Right atrium auricular region (tissue), 2 donors: ENCODE measurements at regions not wholly inside any gene's neighbourhood (a gene's known extent, or its start where the extent isn't known, plus 50 kb on each side); places are given as distances from the start of the nearest gene placed in this dataset.
"Not testable (repeated sequence)": the region's sequence is repeated elsewhere in the genome, so short reads cannot be mapped to it uniquely, and the experiment has no call there.

Experiments used
- DNase-seq: peaks from one replicate; pipeline ENCODE4 v3.0.0-alpha.2; 2019; ENCODE audit warnings: low spot score
- H3K27ac ChIP-seq, 2 donors: fragments of 200-600 bp; sonication (generic); 1 replicate in 1 of 2; 2 replicates in 1 of 2; pipeline ENCODE4 v1.5.1; 2016 to 2019
- H3K27me3 ChIP-seq, 2 donors: fragments of 200-600 bp; sonication (generic); one replicate each; pipeline versions ENCODE4 v1.5.1 to v1.6.0; 2017 to 2019
- H3K36me3 ChIP-seq: fragments of 200-600 bp; sonication (generic); one replicate; pipeline ENCODE4 v1.5.1; 2016
- H3K4me1 ChIP-seq, 2 donors: fragments of 200-600 bp; sonication (generic); one replicate each; pipeline versions ENCODE4 v1.5.1 to v1.6.0; 2017 to 2019
- H3K4me3 ChIP-seq, 2 donors: fragments of 200-600 bp; sonication (generic); 1 replicate in 1 of 2; 2 replicates in 1 of 2; pipeline ENCODE4 v1.5.1; 2017 to 2019; ENCODE audit warnings: mild to moderate bottlenecking in 1 of 2, moderate library complexity in 1 of 2
- H3K9me3 ChIP-seq, 2 donors: fragments of 200-600 bp; sonication (generic); one replicate each; pipeline ENCODE4 v1.5.1; 2019
- TF ChIP-seq, protein P1 (sequence below), 2 donors: fragments of 200-600 bp; sonication (generic); IDR thresholded peaks; one replicate each; pipeline ENCODE4 v1.5.1; 2019; ENCODE audit warnings: antibody characterized with exemption in 2 of 2

DNA sequence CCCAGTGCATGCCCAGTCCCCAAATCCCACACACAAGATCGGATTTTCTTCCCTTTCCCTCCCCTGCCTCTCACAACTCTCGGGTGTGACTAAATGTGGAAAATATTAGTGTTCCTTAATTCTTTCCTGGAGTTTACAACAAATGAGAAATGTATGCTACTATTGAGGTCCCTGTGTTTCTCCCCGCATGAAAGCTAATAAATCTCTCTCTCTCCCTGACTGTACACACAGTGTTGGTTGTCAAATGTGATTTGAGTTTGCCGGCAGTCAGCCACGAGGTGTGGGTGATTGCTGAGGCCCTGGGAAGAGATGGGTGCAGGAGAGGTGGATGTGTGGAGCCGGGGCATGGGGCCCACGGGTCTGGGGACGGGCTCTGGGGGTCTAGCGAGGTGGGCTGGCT lies 161.4 kb upstream of the IQSEC1 start:
- H3K27me3 ChIP-seq: no peaks in the 10 kb centered on the region
- no peaks in the 10 kb centered on the region for H3K9me3 ChIP-seq
- no peaks in the 10 kb centered on the region for H3K4me1 ChIP-seq
- TF ChIP-seq, protein P1, sequence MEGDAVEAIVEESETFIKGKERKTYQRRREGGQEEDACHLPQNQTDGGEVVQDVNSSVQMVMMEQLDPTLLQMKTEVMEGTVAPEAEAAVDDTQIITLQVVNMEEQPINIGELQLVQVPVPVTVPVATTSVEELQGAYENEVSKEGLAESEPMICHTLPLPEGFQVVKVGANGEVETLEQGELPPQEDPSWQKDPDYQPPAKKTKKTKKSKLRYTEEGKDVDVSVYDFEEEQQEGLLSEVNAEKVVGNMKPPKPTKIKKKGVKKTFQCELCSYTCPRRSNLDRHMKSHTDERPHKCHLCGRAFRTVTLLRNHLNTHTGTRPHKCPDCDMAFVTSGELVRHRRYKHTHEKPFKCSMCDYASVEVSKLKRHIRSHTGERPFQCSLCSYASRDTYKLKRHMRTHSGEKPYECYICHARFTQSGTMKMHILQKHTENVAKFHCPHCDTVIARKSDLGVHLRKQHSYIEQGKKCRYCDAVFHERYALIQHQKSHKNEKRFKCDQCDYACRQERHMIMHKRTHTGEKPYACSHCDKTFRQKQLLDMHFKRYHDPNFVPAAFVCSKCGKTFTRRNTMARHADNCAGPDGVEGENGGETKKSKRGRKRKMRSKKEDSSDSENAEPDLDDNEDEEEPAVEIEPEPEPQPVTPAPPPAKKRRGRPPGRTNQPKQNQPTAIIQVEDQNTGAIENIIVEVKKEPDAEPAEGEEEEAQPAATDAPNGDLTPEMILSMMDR (IDR thresholded peaks at IDR 0.05): no peak
- H3K27ac ChIP-seq: no peak overlapping the region
- H3K36me3 ChIP-seq: no peaks in the 10 kb centered on the region
- no peak overlapping the region for H3K4me3 ChIP-seq
- DNase-seq: no peak

- DNase-seq: no peak
- H3K27me3 ChIP-seq: no peaks in the 10 kb centered on the region
- TF ChIP-seq, protein P1 (IDR thresholded peaks at IDR 0.05): no peak
Observed at GRCh38 chr3:13233487-13234485, 160.6 kb upstream of the IQSEC1 start.

DNA sequence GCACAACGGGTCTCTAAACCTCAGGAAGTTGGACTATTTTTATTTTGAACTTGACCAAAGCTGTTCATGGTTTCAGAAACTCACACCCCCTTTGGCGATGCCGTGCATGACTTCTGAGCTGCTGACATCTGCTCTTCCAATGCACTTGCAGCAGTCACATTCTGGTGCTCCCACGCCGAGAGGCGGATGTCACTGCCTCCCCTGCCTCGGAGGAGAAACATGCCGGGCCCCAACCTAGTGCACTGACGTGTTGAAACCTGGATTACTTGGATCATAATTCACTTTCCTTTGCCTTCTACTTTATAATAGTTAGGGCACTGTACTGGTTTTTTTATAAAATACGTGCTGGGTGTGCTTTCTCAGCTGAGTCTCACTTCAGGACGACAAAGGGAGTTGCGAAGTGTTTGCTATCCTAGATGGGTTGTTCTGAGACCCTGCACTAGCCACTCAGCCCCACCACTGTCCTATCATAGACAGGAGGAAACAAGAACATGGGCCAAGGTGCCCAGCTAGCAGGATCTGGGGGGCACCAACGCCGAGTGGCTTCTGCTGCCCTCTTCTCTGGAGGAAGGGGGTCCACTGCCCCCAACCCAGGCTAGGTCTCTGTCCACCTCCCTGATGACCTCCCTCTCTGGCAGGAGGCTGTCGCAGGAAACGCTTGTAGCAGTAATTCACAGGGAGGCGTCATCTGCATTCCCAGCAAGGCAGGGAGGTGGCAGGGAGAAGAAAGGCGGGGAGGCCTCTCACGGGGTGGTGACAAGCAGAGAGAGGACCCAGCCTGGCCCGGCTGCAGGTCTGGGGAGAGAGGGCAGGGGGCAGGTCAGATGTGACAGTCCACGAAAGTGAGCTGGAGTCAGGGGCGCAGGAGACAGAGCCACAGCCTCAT lies 158.8 kb upstream of the IQSEC1 start:
- no peak for DNase-seq
- TF ChIP-seq, protein P1 (IDR thresholded peaks at IDR 0.05): no peak
- Histone ChIP-seq H3K27me3 (no peaks in the 10 kb centered on the region), H3K36me3 (no peaks in the 10 kb centered on the region), H3K9me3 (no peaks in the 10 kb centered on the region), H3K27ac (no peak overlapping the region), H3K4me3 (no peak overlapping the region), H3K4me1 (no peaks in the 10 kb centered on the region)

More at GRCh38 chr3:13233487-13234485, 160.6 kb upstream of the IQSEC1 start:
- no peaks in the 10 kb centered on the region for H3K4me1 ChIP-seq
- no peaks in the 10 kb centered on the region for H3K36me3 ChIP-seq
- H3K4me3 ChIP-seq: no peak overlapping the region
- no peak overlapping the region for H3K27ac ChIP-seq
- no peaks in the 10 kb centered on the region for H3K9me3 ChIP-seq

DNA sequence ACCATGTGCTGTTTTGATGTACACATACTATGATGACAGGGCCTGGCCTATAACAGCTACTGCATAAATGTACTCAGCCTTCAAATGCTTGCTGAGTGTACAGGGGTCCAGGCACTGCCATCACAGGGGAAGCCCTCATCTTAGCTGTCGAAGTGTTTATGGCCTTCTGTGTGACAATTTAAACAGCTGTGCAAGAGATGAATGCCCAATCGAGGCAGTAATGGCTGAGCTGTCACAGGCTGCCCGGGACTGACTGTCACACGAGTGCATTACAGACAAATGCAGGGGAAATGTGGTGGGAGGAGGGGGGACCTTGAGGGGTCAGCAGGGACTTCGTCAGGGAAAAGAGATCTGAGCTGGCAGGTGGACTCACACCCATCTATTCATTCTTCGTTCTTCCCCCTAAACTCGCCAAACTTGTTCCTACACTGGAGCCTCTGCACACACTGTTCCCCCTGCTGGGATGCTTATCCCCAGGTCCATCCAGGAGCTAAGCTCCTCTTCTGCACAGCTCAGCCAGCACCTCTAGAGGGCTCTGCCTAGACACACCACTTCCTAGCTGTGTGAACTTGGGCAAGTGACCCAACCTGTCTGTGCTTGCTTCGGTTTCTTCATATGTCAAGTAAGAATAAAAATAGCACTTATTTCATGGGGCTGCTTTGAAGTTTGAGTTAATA lies 156.2 kb upstream of the IQSEC1 start:
- TF ChIP-seq, protein P1 (IDR thresholded peaks at IDR 0.05): no peak

DNA sequence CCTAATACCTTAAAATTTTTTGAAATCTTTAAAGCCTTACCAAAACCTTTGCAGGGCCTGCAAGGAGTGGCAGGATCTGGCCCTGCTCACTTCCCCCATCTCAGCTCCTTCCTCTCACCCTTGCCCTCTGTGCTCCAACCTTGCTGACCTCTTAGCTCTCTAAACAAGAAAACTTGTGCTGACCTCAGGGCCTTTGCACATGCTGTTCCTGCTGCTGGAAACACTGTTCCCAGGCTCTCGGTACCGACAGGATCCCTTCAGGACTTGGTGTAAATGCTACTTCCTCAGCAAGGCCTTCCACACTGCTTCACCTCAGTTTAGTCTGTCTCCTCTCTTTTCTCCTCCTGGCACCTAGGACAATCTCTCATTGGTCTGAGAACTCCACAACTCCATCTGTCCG lies 155.4 kb upstream of the IQSEC1 start:
- H3K27ac ChIP-seq: no peak overlapping the region
- no peak for DNase-seq
- no peak overlapping the region for H3K4me3 ChIP-seq
- H3K4me1 ChIP-seq: peaks cover 0 to 5% of the 10 kb centered on the region in 2 donors
- H3K9me3 ChIP-seq: no peaks in the 10 kb centered on the region
- TF ChIP-seq, protein P1 (IDR thresholded peaks at IDR 0.05): no peak
- no peaks in the 10 kb centered on the region for H3K27me3 ChIP-seq
- H3K36me3 ChIP-seq: no peaks in the 10 kb centered on the region

More for the DNA sequence above, 156.2 kb upstream of the IQSEC1 start:
- Histone ChIP-seq H3K27ac (no peak overlapping the region), H3K4me1 (peaks cover 0 to under 1% of the 10 kb centered on the region in 2 donors), H3K36me3 (no peaks in the 10 kb centered on the region), H3K9me3 (no peaks in the 10 kb centered on the region), H3K4me3 (no peak overlapping the region), H3K27me3 (no peaks in the 10 kb centered on the region)
- no peak for DNase-seq

- H3K4me3 ChIP-seq, H3K4me1 ChIP-seq, H3K27me3 ChIP-seq, DNase-seq, H3K27ac ChIP-seq, H3K36me3 ChIP-seq, H3K9me3 ChIP-seq: not testable (repeated sequence)
Observed at GRCh38 chr3:13228169-13228568, 154.9 kb upstream of the IQSEC1 start.
